Activated T-cell treated with anti-CD3 and anti-CD28 coated beads for 48 hours (primary cell): ENCODE measurements at regions not wholly inside any gene's neighbourhood (a gene's known extent, or its start where the extent isn't known, plus 50 kb on each side); places are given as distances from the start of the nearest gene placed in this dataset.

Source experiments
- DNase-seq: peaks from one replicate; pipeline ENCODE4 v3.0.0-alpha.2; 2020; ENCODE audit warnings: low read depth

GRCh38 chr1:209227171-209227570 lies 356.3 kb upstream of the CAMK1G start:
- DNase-seq = no peak

GRCh38 chr1:209227941-209228340 lies 355.6 kb upstream of the CAMK1G start:
- DNase-seq = no peak

- no peak for DNase-seq
Measured at GRCh38 chr1:209229494-209230061, 353.9 kb upstream of the CAMK1G start.

- no peak for DNase-seq
Measured at GRCh38 chr1:209230314-209230713, 353.2 kb upstream of the CAMK1G start.

DNA sequence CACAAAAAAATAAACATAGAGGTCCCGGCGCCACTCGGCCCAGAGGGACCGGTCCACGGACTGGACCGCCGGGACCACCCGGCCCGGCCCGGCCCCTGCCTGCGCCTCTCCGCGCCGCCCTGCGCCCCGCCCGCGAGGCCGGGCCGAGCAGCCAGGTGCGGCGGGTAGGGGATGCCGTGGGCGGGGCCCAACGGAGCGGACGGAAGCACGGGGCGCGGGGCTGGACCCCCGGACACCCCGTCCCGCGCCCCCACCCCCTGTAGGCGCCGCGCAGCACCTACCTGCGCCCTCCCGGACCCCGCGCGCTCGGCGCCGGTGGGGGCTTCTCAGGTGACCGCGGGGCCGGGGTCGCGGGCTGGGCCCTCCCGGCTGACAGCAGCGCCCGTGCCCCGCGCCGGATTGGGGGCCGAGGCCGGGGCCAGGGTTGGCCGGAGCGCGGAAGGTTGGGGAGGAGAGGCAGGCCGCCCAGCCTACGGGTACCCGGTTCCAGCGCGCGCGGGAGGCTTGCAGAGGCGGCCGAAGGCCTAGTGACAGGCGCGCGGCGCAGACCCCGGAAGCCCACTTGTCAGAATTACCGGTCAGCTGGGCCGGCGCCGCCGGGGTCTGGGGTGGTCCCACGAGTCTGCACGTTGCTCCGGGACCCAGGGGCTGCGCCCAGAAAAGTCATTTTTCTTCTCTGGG lies 351.9 kb upstream of the CAMK1G start:
- no peak for DNase-seq

DNA sequence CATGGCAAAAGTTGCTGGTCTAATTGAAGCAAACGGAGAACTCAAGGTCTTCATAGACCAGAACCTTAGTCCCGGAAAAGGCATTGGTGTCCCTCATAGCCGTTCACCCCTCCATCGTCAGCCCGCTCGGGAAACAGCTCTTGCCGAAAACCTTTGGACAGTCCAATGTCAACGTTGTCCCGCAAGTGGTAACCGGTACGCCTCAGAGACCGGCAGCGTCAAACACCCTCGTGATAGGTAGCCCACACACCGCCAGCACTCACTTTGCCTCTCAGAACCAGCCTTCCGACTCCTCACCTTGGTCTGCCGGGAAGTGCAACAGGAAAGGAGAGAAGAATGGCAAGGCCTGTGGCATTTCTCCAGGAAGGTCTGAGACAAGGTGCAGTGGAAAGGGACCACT lies 351.3 kb upstream of the CAMK1G start:
- DNase-seq = no peak

GRCh38 chr1:209232759-209233158 lies 350.8 kb upstream of the CAMK1G start:
- DNase-seq = no peak

DNA sequence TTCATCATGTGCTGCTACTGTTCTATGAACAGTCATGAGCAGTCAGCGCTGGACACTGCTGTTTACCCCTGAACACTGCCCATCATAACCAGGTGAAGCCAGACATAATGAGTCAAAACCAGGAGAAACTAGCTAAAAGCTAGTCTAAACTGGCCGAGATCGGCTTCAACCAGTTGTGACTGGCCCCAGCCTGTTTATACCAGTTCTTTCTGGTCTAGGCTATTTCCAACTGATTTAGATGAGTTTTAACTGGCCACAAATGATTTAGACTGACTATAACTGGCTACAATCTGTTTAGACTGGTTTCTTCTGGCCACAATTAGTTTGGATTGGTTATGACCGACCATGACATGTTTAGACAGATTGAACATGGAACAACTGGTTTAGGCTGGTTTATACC lies 348.3 kb upstream of the CAMK1G start:
- no peak for DNase-seq

GRCh38 chr1:209238356-209238755 lies 345.2 kb upstream of the CAMK1G start:
- DNase-seq = no peak

- no peak for DNase-seq
Measured at GRCh38 chr1:209240351-209240750, 343.2 kb upstream of the CAMK1G start.

DNA sequence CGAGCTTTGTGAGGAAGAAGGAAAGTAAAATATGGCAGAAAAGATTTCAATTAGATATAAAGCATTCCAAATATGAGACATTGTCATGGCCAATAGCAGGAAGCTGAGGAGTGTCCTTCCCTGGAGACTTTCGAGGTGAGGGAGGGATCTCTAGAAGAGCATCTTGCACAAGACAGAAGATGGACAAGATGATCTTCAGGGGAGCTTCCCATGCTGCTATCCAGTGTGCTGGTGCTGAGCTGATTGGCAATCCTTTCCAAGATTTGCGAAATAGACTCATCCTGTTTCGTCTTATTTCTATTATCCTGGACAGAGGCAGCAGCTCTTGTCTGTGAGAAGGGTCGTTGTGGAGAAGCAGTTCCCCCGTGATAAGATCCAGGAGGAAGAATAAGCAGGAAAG lies 342.0 kb upstream of the CAMK1G start:
- no peak for DNase-seq

DNA sequence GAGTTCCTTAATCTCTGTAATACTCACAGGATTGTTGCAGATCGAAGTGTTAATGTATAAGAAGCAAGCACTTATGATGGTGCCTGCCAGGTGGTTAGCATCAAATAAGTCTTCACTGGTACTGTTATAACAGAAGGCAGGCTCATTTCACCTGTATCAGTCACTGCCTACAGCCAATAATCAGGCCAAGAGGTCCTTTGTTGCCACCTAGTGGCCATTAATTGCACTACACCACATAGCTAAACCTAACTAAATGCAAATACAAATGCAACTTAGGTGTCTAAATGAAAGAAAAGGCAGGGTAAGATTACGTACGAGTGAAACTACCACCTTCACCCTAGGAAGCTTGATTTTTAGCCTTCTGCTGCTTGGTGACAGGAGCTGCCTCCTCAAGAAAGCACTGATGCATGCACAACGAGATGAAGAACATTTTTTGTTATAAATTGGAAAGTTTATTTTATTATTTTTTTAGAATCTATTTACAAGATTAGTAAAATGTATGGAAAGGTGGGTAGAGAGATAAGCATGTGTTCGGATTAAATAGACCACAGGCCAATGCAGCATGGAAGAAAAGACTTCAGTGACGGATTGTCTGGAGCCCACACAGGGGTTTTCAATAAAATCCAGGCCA lies 334.8 kb upstream of the CAMK1G start:
- peak; percentile 15 for DNase-seq

- no peak for DNase-seq
Measured at GRCh38 chr1:209249280-209249670, 334.2 kb upstream of the CAMK1G start.

GRCh38 chr1:209249785-209250440 lies 333.6 kb upstream of the CAMK1G start:
- DNase-seq = no peak

GRCh38 chr1:209250861-209251636 lies 332.5 kb upstream of the CAMK1G start:
- no peak for DNase-seq

GRCh38 chr1:209256766-209257350 lies 326.7 kb upstream of the CAMK1G start:
- DNase-seq = no peak

DNA sequence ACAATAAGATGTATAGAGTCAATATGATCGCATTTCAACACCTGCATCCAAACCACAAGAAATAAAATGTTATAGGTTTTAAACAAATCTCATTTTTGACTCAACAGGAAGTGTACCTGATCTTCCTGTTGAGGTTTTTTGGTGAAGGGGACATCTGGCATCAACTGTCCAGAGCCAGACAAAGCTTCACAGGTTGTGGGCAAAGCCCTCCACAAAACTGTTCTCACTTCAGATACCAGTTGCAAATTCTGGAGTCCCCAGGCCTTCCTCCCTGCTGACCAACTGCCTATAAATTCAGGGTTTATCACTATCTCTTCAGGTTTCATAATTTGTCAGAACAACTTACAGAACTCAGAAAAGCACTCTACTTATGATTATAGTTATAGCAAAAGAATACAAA lies 326.1 kb upstream of the CAMK1G start:
- no peak for DNase-seq

DNA sequence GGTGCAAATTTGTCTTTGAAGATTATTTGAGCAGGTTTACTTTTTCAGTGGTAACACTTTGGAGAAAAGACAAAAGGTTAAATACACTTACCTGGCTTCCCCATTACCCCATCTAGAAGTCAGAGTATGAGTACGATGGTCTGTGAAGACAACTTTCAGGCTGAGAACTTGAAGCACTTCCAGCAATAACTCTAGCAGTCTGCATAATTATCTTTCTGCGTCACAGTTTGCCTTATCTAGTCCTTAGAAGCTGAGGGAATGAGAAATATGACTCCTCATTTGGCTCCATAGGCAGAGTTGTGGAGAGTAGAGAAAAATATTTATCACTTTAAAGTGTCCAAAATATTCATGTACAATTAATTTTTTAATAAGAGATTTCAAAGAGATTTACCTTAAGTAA lies 323.4 kb upstream of the CAMK1G start:
- no peak for DNase-seq

DNA sequence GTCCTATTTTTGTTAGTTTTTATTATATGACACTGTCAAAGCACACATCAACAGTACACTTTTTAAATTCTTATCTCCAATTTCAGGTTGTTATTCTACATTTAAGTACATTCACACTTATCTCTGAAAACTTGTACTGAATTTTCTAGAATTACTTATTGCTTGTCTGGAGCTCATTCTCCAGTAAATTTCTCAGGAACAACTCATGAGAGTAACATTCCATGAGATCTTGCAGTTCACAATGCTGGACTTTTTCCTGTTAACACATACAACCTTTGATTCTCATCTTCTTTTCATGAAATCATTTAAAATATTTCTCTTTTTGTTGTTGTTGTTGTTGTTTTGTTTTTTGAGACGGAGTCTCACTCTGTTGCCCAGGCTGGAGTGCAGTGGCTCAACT lies 320.9 kb upstream of the CAMK1G start:
- DNase-seq = no peak

- DNase-seq = no peak
Measured at GRCh38 chr1:209265301-209265700, 318.2 kb upstream of the CAMK1G start.

GRCh38 chr1:209266590-209267205 lies 316.8 kb upstream of the CAMK1G start:
- no peak for DNase-seq

GRCh38 chr1:209267968-209268367 lies 315.5 kb upstream of the CAMK1G start:
- no peak for DNase-seq
